ENCODE measurements at regions not wholly inside any gene's neighbourhood (a gene's known extent, or its start where the extent isn't known, plus 50 kb on each side); places are given as distances from the start of the nearest gene placed in this dataset.

- Histone ChIP-seq H3K56ac (replicated peaks; ENCODE audit: insufficient read length, low read depth, low read length) (no peak overlapping the region), H2BK15ac (ENCODE audit: low read length) (no peak overlapping the region), H2BK120ac (replicated peaks; ENCODE audit: low read depth, low read length) (no peak overlapping the region), H3K4me1 (replicated peaks in 1 of 4; ENCODE audit: control insufficient read depth in 3 of 4, insufficient read depth in 4 of 4, low read length in 3 of 4) (peaks cover 2 to 8% (median 6%) of the 10 kb centered on the region in 4 experiments; a peak in 3 of 7 replicates), H3K79me2 (ENCODE audit: control insufficient read depth in 1 of 2, insufficient read depth in 2 of 2, low read length in 2 of 2) (no peaks in the 10 kb centered on the region), H3K79me1 (ENCODE audit: low read depth, low read length) (no peaks in the 10 kb centered on the region), H3K4me3 (ENCODE audit: extremely low read depth in 1 of 4, insufficient read depth in 2 of 4, low read depth in 3 of 4, low read length in 4 of 4) (no peak overlapping the region), H2AFZ (ENCODE audit: low read length) (no peak overlapping the region), H2AK5ac (ENCODE audit: low read depth, low read length) (peak overlapping the region; percentile 57; the same call in 1 of the 2 replicates), H3K4ac (replicated peaks; ENCODE audit: insufficient read length, low read depth, low read length) (no peak overlapping the region), H3K23me2 (ENCODE audit: low read depth, low read length) (no peaks in the 10 kb centered on the region; the same call in 1 of the 2 replicates), H3K27ac (ENCODE audit: low read depth, low read length) (no peak overlapping the region), H2BK12ac (ENCODE audit: low read depth, low read length) (peak overlapping the region; percentile 61; the same call in 1 of the 2 replicates), H3K27me3 (replicated peaks in 1 of 4; ENCODE audit: control insufficient read depth in 3 of 4, extremely low read depth in 1 of 4, insufficient read depth in 3 of 4, low read length in 3 of 4) (no peaks in the 10 kb centered on the region), H4K91ac (replicated peaks; ENCODE audit: insufficient read length, low read length) (no peak overlapping the region), H2BK20ac (ENCODE audit: low read length) (peak overlapping the region; percentile 94; the same call in 1 of the 2 replicates), H3K36me3 (ENCODE audit: control insufficient read depth in 2 of 4, insufficient read depth in 4 of 4, low read length in 3 of 4) (no peaks in the 10 kb centered on the region), H3K18ac (ENCODE audit: extremely low read depth, low read length) (no peak overlapping the region), H3K14ac (ENCODE audit: insufficient read length) (no peak overlapping the region), H3K23ac (ENCODE audit: insufficient read length) (no peak overlapping the region), H3K9me3 (ENCODE audit: insufficient read depth in 2 of 2, low read depth in 1 of 2, low read length in 1 of 2) (no peaks in the 10 kb centered on the region), H3K9ac (replicated peaks in 1 of 4; ENCODE audit: extremely low read depth in 1 of 4, low read depth in 3 of 4, low read length in 3 of 4) (no peak overlapping the region), H2BK5ac (ENCODE audit: low read depth, low read length) (no peak overlapping the region), H4K20me1 (replicated peaks in 1 of 2; ENCODE audit: control insufficient read depth in 1 of 2, insufficient read depth in 2 of 2, low read length in 2 of 2) (no peaks in the 10 kb centered on the region), H4K8ac (ENCODE audit: extremely low read depth, insufficient read depth, low read length) (no peak overlapping the region), H4K5ac (ENCODE audit: insufficient read length, low read depth, low read length) (no peak overlapping the region), H3K4me2 (ENCODE audit: insufficient read depth in 1 of 2, low read depth in 2 of 2, low read length in 2 of 2) (no peak overlapping the region)
- TF ChIP-seq BACH1 (IDR thresholded peaks at IDR 0.05; ENCODE audit: low read length) (no peak), KDM5A (IDR thresholded peaks at IDR 0.05; ENCODE audit: low read length) (no peak)
- ChIA-PET POLR2A (ENCODE audit: partially characterized antibody) (interaction anchor here (1.4 kb wide), 1 partner anchor 56 kb away, joined by 3 read pairs; no protein-coding TSS in a partner anchor), CTCF (ENCODE audit: partially characterized antibody) (no interaction called here)
- DNase-seq (ENCODE audit: low read depth in 1 of 2, low spot score in 2 of 2) (no peak), FAIRE-seq (no peak)
- 92% methylated on average over 3 of the region's 3 CpGs; no CpG with 5 or more reads in 1 of the 2 experiments for WGBS, 2 experiments (ENCODE audit: extremely low coverage in 1 of 2, insufficient coverage in 1 of 2, insufficient read length in 1 of 2, insufficient replicate concordance in 2 of 2, low coverage in 1 of 2, low lambda C conversion rate in 2 of 2, missing lambda C conversion rate in 1 of 2)
Observed at GRCh38 chr2:64210816-64211215, 66.6 kb upstream of the PELI1 start.

Measured in H1 (cell line).